Sigmoid colon (tissue), 6 donors: ENCODE measurements at regions not wholly inside any gene's neighbourhood (a gene's known extent, or its start where the extent isn't known, plus 50 kb on each side); places are given as distances from the start of the nearest gene placed in this dataset.

Experiments
- DNase-seq: peaks from one replicate; pipeline ENCODE4 v3.0.0-alpha.2; 2019
- H3K27ac ChIP-seq, 4 donors: fragments of 200-600 bp; sonication (generic); one replicate each; pipeline ENCODE4 v1.5.1; 2016 to 2019; ENCODE audit warnings: mild to moderate bottlenecking in 1 of 4
- H3K27me3 ChIP-seq, 3 donors: fragments of 200-600 bp; sonication (generic); one replicate each; pipeline ENCODE4 v1.5.1; 2019; ENCODE audit warnings: mild to moderate bottlenecking in 1 of 3
- H3K36me3 ChIP-seq, 4 donors: fragments of 200-600 bp; sonication (generic); one replicate each; pipeline ENCODE4 v1.5.1; 2016 to 2019
- H3K4me1 ChIP-seq, 4 donors: fragments of 200-600 bp; sonication (generic); one replicate each; pipeline ENCODE4 v1.5.1; 2017 to 2019
- H3K4me3 ChIP-seq, 4 donors: fragments of 200-600 bp; sonication (generic); one replicate each; pipeline ENCODE4 v1.5.1; 2017 to 2019; ENCODE audit warnings: mild to moderate bottlenecking in 2 of 4, moderate library complexity in 1 of 4
- H3K9me3 ChIP-seq, 4 donors: fragments of 200-600 bp in 3 of 4; sonication (generic) in 3 of 4; one replicate each; pipeline versions ENCODE4 v1.5.1 to v1.6.1; 2013 to 2019
- EP300 ChIP-seq, 4 donors: sonication (generic); formaldehyde crosslinking; IDR thresholded peaks; one replicate each; pipeline ENCODE4 v1.6.1; 2017; ENCODE audit warnings: antibody characterized with exemption in 4 of 4
- POLR2A ChIP-seq, 2 donors: fragments of 450-650 bp; IDR thresholded peaks; one replicate each; pipeline ENCODE4 v1.6.1; 2016; ENCODE audit warnings: antibody characterized with exemption in 2 of 2, mild to moderate bottlenecking in 2 of 2, moderate library complexity in 2 of 2
- POLR2AphosphoS5 ChIP-seq, 4 donors: sonication (generic); formaldehyde crosslinking; IDR thresholded peaks; one replicate each; pipeline ENCODE4 v1.6.1; 2017; ENCODE audit warnings: antibody characterized with exemption in 4 of 4
- WGBS, 2 donors: extraction: QIAGEN DNeasy Blood & Tissue Kit; methylation state at CpG; one replicate each; pipeline ENCODE4 v1.1.7; 2013; 5-methylcytosine and 5-hydroxymethylcytosine counted together
- intact Hi-C: fragments of 100-400 bp; cut with DNase I; formaldehyde crosslinking; loops from one replicate; pipeline ENCODE4 v1.15.1; 2023
- TF ChIP-seq, protein P1 (sequence below), 4 experiments: fragments of 450-650 bp in 3 of 4; fragments of 200-600 bp in 1 of 4; IDR thresholded peaks; one replicate each; pipeline ENCODE4 v1.5.1; 2016 to 2019; ENCODE audit warnings: antibody characterized with exemption in 4 of 4, mild to moderate bottlenecking in 3 of 4, moderate library complexity in 2 of 4
- donor health status: healthy with polysubstance abuse.
- donor health status: healthy.

DNA sequence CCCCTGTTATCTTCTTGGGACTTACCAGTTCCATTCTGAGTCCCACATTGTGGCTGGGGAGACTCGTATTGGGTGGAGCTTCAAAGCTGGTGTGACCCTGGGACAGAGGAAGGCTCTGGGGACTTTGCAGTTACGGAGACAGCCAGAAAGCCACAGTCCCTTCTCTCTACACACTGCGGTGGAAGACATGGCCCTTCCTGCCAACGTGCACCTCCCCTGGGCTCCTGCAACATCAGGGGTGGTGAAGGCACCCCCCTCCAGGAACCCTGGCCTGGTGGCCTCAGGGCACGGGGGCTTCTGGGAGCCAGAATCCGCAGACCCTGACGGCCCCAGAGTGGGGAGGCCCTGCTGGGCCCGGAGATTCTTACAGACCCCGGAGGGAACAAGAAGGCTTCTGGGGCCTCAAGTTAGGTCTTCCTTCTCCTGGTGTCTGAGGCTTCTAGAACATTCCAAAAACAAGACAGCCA, 113.0 kb downstream of the SIK1 start:
- H3K4me3 ChIP-seq, result no peak overlapping the region
- peaks cover 0 to 9% (median 0%) of the 10 kb centered on the region in 3 donors for H3K27me3 ChIP-seq
- TF ChIP-seq POLR2AphosphoS5 (IDR thresholded peaks at IDR 0.05) (no peak), POLR2A (IDR thresholded peaks at IDR 0.05) (no peak), EP300 (IDR thresholded peaks at IDR 0.05) (no peak)
- TF ChIP-seq, protein P1, sequence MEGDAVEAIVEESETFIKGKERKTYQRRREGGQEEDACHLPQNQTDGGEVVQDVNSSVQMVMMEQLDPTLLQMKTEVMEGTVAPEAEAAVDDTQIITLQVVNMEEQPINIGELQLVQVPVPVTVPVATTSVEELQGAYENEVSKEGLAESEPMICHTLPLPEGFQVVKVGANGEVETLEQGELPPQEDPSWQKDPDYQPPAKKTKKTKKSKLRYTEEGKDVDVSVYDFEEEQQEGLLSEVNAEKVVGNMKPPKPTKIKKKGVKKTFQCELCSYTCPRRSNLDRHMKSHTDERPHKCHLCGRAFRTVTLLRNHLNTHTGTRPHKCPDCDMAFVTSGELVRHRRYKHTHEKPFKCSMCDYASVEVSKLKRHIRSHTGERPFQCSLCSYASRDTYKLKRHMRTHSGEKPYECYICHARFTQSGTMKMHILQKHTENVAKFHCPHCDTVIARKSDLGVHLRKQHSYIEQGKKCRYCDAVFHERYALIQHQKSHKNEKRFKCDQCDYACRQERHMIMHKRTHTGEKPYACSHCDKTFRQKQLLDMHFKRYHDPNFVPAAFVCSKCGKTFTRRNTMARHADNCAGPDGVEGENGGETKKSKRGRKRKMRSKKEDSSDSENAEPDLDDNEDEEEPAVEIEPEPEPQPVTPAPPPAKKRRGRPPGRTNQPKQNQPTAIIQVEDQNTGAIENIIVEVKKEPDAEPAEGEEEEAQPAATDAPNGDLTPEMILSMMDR (IDR thresholded peaks at IDR 0.05), result no peak
- 94% methylated on average over 9 of the region's 9 CpGs for WGBS, 2 donors
- H3K9me3 ChIP-seq, result peaks cover 0 to 6% (median 1%) of the 10 kb centered on the region in 4 donors
- intact Hi-C loops, result no loop called here
- no peak for DNase-seq
- peaks cover 0 to 2% (median 0%) of the 10 kb centered on the region in 4 donors for H3K4me1 ChIP-seq
- no peak overlapping the region for H3K27ac ChIP-seq
- no peaks in the 10 kb centered on the region for H3K36me3 ChIP-seq

DNA sequence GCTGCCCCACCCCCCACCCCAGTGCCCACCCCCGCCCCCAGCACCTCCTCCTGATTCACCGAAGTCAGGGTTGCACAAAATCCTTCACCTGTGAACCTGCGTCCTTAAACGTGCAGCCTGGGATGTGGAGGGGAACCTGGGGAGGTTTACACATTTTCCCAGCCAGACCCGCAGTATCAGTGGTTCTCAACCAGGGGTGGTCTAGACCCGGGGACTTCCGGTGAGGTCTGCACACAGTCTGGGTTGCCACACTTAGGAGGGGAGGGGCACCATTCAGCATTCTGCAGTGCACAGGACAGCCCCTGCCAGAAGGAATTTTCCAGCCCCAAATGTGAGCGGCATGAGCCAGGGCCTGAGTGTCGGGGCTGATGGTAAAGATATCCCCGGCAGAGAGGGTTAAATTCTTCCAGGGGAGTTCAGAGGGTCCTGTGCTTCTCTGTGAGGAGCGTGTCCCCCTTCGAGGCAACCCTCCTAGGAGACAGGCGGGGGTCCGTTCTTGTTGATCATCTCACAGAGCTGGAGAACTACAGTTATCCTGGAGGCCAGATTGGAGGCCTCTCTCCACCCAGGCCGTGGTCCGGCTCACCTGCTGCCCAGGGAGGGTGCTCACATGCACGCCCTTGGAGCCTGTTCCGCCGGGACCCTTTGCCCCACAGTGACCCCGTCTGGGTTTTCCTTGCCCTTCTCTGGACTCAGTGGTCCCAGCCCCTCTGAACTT, 113.6 kb downstream of the SIK1 start:
- no peak for DNase-seq
- no peaks in the 10 kb centered on the region for H3K4me1 ChIP-seq
- H3K9me3 ChIP-seq, result peaks cover 0 to 6% (median 1%) of the 10 kb centered on the region in 4 donors
- no peak for TF ChIP-seq EP300 (IDR thresholded peaks at IDR 0.05)
- TF ChIP-seq POLR2A (IDR thresholded peaks at IDR 0.05), result no peak
- TF ChIP-seq, protein P1 (IDR thresholded peaks at IDR 0.05), result no peak
- TF ChIP-seq POLR2AphosphoS5 (IDR thresholded peaks at IDR 0.05), result no peak
- intact Hi-C loops, result no loop called here
- peaks cover 0 to 9% (median 0%) of the 10 kb centered on the region in 3 donors for H3K27me3 ChIP-seq
- H3K36me3 ChIP-seq, result no peaks in the 10 kb centered on the region
- 86 to 88% methylated on average over 20 of the region's 20 CpGs for WGBS, 2 donors
- H3K27ac ChIP-seq, result no peak overlapping the region
- no peak overlapping the region for H3K4me3 ChIP-seq

DNA sequence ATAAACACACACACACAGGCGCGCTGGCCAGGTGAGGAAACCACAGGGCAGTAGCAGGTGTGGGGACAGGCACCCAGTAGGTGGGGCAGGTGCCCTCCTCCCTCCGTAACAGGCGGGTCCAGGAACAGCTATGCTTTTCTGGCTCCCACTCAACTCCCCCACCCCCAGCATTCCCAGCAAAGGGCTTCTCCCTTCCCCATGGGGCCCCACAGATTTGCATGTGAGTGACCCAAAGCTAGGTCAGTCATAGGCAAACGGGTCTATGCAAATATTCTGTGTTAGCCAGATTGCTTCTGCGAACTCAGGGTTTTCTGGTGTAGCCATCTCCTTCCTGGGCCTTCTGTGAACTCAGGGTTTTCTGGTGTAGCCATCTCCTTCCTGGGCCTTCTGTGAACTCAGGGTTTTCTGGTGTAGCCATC, 114.2 kb downstream of the SIK1 start:
- Histone ChIP-seq H3K4me1 (no peaks in the 10 kb centered on the region), H3K4me3 (no peak overlapping the region), H3K9me3 (peaks cover 0 to 2% (median 0%) of the 10 kb centered on the region in 4 donors), H3K36me3 (no peaks in the 10 kb centered on the region), H3K27me3 (peaks cover 0 to 9% (median 0%) of the 10 kb centered on the region in 3 donors), H3K27ac (no peak overlapping the region)
- TF ChIP-seq EP300 (IDR thresholded peaks at IDR 0.05) (no peak), POLR2A (IDR thresholded peaks at IDR 0.05) (no peak), POLR2AphosphoS5 (IDR thresholded peaks at IDR 0.05) (no peak)
- TF ChIP-seq, protein P1 (IDR thresholded peaks at IDR 0.05), result no peak
- 18 to 62% methylated on average over 6 of the region's 6 CpGs for WGBS, 2 donors
- DNase-seq, result no peak
- intact Hi-C loops, result no loop called here

DNA sequence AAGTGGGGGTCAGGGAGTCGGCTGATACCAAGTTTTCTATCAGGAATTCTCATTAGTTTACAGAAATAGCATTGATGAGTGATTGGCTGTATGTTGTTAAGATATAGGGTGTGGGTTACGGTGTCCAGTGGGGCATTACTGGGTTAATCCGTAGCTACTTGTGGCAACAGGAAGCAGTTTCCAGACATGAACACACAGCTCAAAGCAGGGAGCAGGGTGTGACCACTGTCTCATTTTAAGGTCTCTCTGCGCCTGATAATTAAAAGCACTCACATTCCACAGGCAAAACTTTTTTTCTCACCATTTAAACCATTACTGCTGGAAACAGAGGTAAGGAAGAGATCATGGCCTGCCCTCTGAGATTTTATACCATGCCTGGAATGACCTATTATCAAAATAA, 114.9 kb downstream of the SIK1 start:
- no peaks in the 10 kb centered on the region for H3K4me1 ChIP-seq
- TF ChIP-seq POLR2AphosphoS5 (IDR thresholded peaks at IDR 0.05) (no peak), EP300 (IDR thresholded peaks at IDR 0.05) (no peak), POLR2A (IDR thresholded peaks at IDR 0.05) (no peak)

DNA sequence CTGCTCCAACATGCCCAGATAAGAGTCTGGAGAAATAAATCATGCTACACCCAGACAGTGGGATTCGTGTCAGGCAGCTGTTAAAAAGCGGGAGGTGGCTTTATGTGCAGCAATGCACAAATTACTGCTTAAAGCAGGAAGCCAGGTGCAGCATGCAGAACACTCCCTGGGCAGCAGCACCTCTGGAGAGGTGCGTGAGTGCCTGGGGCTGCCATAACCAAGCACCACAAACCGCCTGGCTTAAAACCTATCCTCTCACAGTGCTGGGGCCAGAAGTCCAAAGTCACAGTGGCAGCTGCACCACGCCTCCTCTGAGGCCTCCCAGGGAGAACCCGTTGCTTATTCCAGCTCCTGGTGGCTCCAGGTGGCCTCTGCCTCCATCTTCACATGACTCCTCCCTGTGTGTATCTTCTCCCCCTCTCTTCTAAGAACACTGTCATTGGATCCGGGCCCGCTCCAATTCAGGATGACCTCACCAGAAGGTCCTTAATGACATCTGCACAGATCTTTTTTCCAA, 115.6 kb downstream of the SIK1 start:
- DNase-seq, result no peak
- intact Hi-C loops, result no loop called here
- WGBS, 2 donors, result 16 to 57% methylated on average over 8 of the region's 8 CpGs
- H3K27ac ChIP-seq, result no peak overlapping the region
- H3K4me1 ChIP-seq, result no peaks in the 10 kb centered on the region
- TF ChIP-seq EP300 (IDR thresholded peaks at IDR 0.05) (no peak), POLR2A (IDR thresholded peaks at IDR 0.05) (no peak), POLR2AphosphoS5 (IDR thresholded peaks at IDR 0.05) (no peak)
- TF ChIP-seq, protein P1 (IDR thresholded peaks at IDR 0.05), result no peak
- H3K36me3 ChIP-seq, result no peaks in the 10 kb centered on the region
- H3K9me3 ChIP-seq, result no peaks in the 10 kb centered on the region
- H3K4me3 ChIP-seq, result no peak overlapping the region
- peaks cover 0 to 9% (median 0%) of the 10 kb centered on the region in 3 donors for H3K27me3 ChIP-seq

More for the DNA sequence above, 114.9 kb downstream of the SIK1 start:
- WGBS, 2 donors, result 22 to 56% methylated on average over 4 of the region's 4 CpGs
- intact Hi-C loops, result no loop called here
- Histone ChIP-seq H3K36me3 (no peaks in the 10 kb centered on the region), H3K9me3 (no peaks in the 10 kb centered on the region), H3K27ac (no peak overlapping the region), H3K27me3 (peaks cover 0 to 9% (median 0%) of the 10 kb centered on the region in 3 donors), H3K4me3 (no peak overlapping the region)
- no peak for DNase-seq
